ENCODE measurements at regions not wholly inside any gene's neighbourhood (a gene's known extent, or its start where the extent isn't known, plus 50 kb on each side); places are given as distances from the start of the nearest gene placed in this dataset.

DNA sequence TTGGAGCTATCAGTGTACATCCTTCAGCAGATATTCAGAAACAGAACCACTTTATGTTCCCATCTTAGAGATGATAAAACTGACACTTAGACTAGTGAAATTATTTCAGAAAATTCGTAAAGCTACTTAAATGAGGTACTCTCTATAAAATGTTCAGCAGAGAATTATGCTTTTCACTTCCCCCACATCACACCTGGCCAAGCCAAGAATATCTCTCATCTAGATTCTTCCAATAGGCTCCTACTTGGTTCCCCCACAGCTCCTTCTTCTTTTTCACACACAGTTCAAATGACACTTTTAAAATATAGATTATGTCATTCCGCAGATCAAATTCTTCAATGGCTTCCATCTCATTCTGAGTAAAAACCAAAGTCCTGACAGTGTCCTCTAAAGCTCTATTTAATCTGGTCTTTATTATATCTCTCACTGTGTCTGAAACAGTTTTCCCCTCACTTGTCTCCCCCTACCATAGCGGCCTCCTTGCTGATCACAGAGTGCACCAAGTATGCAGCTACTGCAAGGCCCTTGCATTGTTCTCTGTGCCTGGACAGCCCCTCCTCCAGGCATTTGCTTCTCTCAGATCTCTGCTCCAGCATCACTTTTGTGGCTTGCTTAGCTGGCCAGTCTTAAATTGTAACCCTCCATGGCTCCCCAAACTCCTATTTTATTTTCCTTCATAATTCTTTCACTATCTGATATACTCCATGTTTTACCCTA lies 736.8 kb upstream of the USP15 start:
- no peaks in the 10 kb centered on the region for H3K36me3 Mint-ChIP-seq (ENCODE audit: low read depth)
- H3K4me3 Mint-ChIP-seq: no peak overlapping the region
- TF ChIP-seq, protein P1, sequence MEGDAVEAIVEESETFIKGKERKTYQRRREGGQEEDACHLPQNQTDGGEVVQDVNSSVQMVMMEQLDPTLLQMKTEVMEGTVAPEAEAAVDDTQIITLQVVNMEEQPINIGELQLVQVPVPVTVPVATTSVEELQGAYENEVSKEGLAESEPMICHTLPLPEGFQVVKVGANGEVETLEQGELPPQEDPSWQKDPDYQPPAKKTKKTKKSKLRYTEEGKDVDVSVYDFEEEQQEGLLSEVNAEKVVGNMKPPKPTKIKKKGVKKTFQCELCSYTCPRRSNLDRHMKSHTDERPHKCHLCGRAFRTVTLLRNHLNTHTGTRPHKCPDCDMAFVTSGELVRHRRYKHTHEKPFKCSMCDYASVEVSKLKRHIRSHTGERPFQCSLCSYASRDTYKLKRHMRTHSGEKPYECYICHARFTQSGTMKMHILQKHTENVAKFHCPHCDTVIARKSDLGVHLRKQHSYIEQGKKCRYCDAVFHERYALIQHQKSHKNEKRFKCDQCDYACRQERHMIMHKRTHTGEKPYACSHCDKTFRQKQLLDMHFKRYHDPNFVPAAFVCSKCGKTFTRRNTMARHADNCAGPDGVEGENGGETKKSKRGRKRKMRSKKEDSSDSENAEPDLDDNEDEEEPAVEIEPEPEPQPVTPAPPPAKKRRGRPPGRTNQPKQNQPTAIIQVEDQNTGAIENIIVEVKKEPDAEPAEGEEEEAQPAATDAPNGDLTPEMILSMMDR (conservative IDR thresholded peaks at IDR 0.05): no peak
- no peak overlapping the region for H3K27ac Mint-ChIP-seq (ENCODE audit: unreplicated experiment)
- peaks cover 10% of the 10 kb centered on the region for H3K4me1 Mint-ChIP-seq
- no peak for DNase-seq (ENCODE audit: low read depth, low spot score)
- no peaks in the 10 kb centered on the region for H3K27me3 Mint-ChIP-seq (ENCODE audit: low read depth)
- no peaks in the 10 kb centered on the region for H3K9me3 Mint-ChIP-seq

- no peaks in the 10 kb centered on the region for H3K9me3 Mint-ChIP-seq
- no peaks in the 10 kb centered on the region for H3K27me3 Mint-ChIP-seq (ENCODE audit: low read depth)
- H3K36me3 Mint-ChIP-seq (ENCODE audit: low read depth): no peaks in the 10 kb centered on the region
Measured at GRCh38 chr12:61524851-61525250, 735.4 kb upstream of the USP15 start.

DNA sequence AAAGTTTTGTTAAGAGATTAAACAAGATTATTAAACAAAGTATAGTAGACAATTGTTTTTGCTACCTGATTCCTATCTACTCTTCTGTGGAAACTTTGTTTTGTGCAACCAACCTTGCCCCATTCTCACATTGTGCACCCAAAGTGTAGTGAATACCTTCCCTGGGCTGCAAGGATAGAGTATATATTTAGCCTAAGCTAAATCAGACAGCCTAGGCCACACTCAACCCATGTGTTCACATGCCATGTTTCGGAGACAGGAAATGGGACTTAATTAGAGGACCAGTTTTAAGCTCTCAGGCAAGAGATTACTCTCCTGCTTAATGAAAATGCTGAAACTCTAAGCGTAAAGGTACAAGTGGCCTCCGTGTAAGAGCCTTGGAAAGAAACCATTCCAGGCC lies 734.9 kb upstream of the USP15 start:
- Mint-ChIP-seq H3K4me1 (peaks cover 10% of the 10 kb centered on the region), H3K9me3 (no peaks in the 10 kb centered on the region), H3K27me3 (ENCODE audit: low read depth) (no peaks in the 10 kb centered on the region), H3K27ac (ENCODE audit: unreplicated experiment) (no peak overlapping the region), H3K36me3 (ENCODE audit: low read depth) (no peaks in the 10 kb centered on the region), H3K4me3 (no peak overlapping the region)
- DNase-seq (ENCODE audit: low read depth, low spot score): no peak
- TF ChIP-seq, protein P1 (conservative IDR thresholded peaks at IDR 0.05): no peak

More at GRCh38 chr12:61524851-61525250, 735.4 kb upstream of the USP15 start:
- DNase-seq (ENCODE audit: low read depth, low spot score): no peak
- TF ChIP-seq, protein P1 (conservative IDR thresholded peaks at IDR 0.05): no peak
- Mint-ChIP-seq H3K4me1 (peaks cover 10% of the 10 kb centered on the region), H3K27ac (ENCODE audit: unreplicated experiment) (no peak overlapping the region), H3K4me3 (no peak overlapping the region)

GRCh38 chr12:61530456-61530855 lies 729.7 kb upstream of the USP15 start:
- Mint-ChIP-seq H3K4me3 (no peak overlapping the region), H3K4me1 (no peaks in the 10 kb centered on the region), H3K36me3 (ENCODE audit: low read depth) (no peaks in the 10 kb centered on the region), H3K27ac (ENCODE audit: unreplicated experiment) (no peak overlapping the region), H3K9me3 (no peaks in the 10 kb centered on the region), H3K27me3 (ENCODE audit: low read depth) (no peaks in the 10 kb centered on the region)
- DNase-seq (ENCODE audit: low read depth, low spot score): no peak
- TF ChIP-seq, protein P1 (conservative IDR thresholded peaks at IDR 0.05): no peak

DNA sequence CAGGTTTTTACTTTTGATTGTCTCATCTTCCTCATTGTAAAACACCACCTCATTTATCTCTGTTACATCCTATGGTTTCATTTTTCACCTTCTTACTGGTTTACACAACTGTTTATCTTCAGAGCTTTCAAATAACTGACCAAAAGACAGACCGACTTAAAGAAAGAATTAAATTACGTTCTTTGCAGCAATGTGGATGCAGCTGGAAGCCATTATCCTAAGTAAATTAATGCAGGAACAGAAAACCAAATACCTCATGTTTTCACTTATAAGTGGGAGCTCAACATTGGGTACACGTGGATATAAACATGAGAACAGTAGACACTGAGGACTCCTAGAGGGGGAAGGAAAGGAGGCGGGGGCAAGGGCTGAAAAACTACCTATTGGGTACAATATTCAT lies 729.0 kb upstream of the USP15 start:
- TF ChIP-seq, protein P1 (conservative IDR thresholded peaks at IDR 0.05): no peak
- DNase-seq (ENCODE audit: low read depth, low spot score): no peak
- Mint-ChIP-seq H3K27me3 (ENCODE audit: low read depth) (no peaks in the 10 kb centered on the region), H3K36me3 (ENCODE audit: low read depth) (no peaks in the 10 kb centered on the region), H3K27ac (ENCODE audit: unreplicated experiment) (no peak overlapping the region), H3K9me3 (no peaks in the 10 kb centered on the region), H3K4me1 (no peaks in the 10 kb centered on the region), H3K4me3 (no peak overlapping the region)
